Common myeloid progenitor, CD34-positive (primary cell): ENCODE measurements at regions not wholly inside any gene's neighbourhood (a gene's known extent, or its start where the extent isn't known, plus 50 kb on each side); places are given as distances from the start of the nearest gene placed in this dataset.
A peak's percentile ranks its signal among the peaks of the same experiment; 100 is the strongest.

Source experiments
- CTCF ChIA-PET: fragments of 350-600 bp; sonication (Branson Sonifier 250); formaldehyde crosslinking; loops from one replicate; lab custom pipeline; 2021; ENCODE audit warnings: antibody characterized with exemption; lab: Charles Lee
- POLR2A ChIA-PET: fragments of 350-600 bp; sonication (Branson Sonifier 250); formaldehyde crosslinking; loops from one replicate; lab custom pipeline; 2021; ENCODE audit warnings: antibody characterized with exemption; lab: Charles Lee
- DNase-seq, 3 donors: peaks; one replicate each; pipeline versions ENCODE4 v3.0.0 to v3.0.0-alpha.2; 2013
- H3K27ac ChIP-seq, 2 experiments: 1 replicate in 1 of 2; 2 replicates in 1 of 2; pipeline ENCODE4 v1.7.0; 2013; ENCODE audit warnings: inconsistent platforms in 2 of 2, low read length in 2 of 2, mild to moderate bottlenecking in 2 of 2, low read depth in 1 of 2, moderate library complexity in 1 of 2; ENCODE audit not compliant: severe bottlenecking in 2 of 2, insufficient read depth in 1 of 2, poor library complexity in 1 of 2
- H3K27me3 ChIP-seq, 5 experiments: replicated peaks in 2 of 5; 1 replicate in 3 of 5; 2 replicates in 2 of 5; pipeline versions ENCODE4 v1.6.1 to v1.7.0; 2013; ENCODE audit warnings: low read length in 4 of 5, mild to moderate bottlenecking in 2 of 5, moderate library complexity in 2 of 5, inconsistent platforms in 1 of 5; ENCODE audit not compliant: insufficient read depth in 5 of 5, control insufficient read depth in 4 of 5
- H3K36me3 ChIP-seq, 4 experiments: 1 replicate in 2 of 4; 2 replicates in 2 of 4; pipeline versions ENCODE4 v1.6.1 to v1.7.0; 2013; ENCODE audit warnings: low read length in 3 of 4, control low read depth in 1 of 4, mild to moderate bottlenecking in 1 of 4; ENCODE audit not compliant: control insufficient read depth in 4 of 4, insufficient read depth in 4 of 4
- H3K4me1 ChIP-seq, 4 experiments: 1 replicate in 3 of 4; 2 replicates in 1 of 4; pipeline versions ENCODE4 v1.6.1 to v1.7.1; 2013; ENCODE audit warnings: low read length in 3 of 4, mild to moderate bottlenecking in 3 of 4, control low read depth in 1 of 4, inconsistent platforms in 1 of 4, moderate library complexity in 1 of 4; ENCODE audit not compliant: control insufficient read depth in 4 of 4, insufficient read depth in 4 of 4; ENCODE audit errors: control extremely low read depth in 1 of 4
- H3K4me3 ChIP-seq, 7 experiments: 1 replicate in 4 of 7; 2 replicates in 3 of 7; pipeline versions ENCODE4 v1.5.1 to v1.7.0; 2013; ENCODE audit warnings: mild to moderate bottlenecking in 7 of 7, low read length in 6 of 7, moderate library complexity in 6 of 7, inconsistent platforms in 2 of 7, low read depth in 2 of 7, control low read depth in 1 of 7; ENCODE audit not compliant: insufficient read depth in 4 of 7, control insufficient read depth in 1 of 7; ENCODE audit errors: extremely low read depth in 1 of 7
- H3K9me3 ChIP-seq, 5 experiments: 1 replicate in 4 of 5; 2 replicates in 1 of 5; pipeline versions ENCODE4 v1.6.1 to v1.7.1; 2013; ENCODE audit warnings: low read length in 4 of 5, mild to moderate bottlenecking in 2 of 5, inconsistent platforms in 1 of 5, low read depth in 1 of 5, moderate library complexity in 1 of 5; ENCODE audit not compliant: control insufficient read depth in 4 of 5, insufficient read depth in 2 of 5; ENCODE audit errors: control extremely low read depth in 1 of 5
- WGBS: methylation state at CpG from one replicate; pipeline ENCODE4 v1.1.5; 2013; ENCODE audit not compliant: insufficient coverage; 5-methylcytosine and 5-hydroxymethylcytosine counted together

DNA sequence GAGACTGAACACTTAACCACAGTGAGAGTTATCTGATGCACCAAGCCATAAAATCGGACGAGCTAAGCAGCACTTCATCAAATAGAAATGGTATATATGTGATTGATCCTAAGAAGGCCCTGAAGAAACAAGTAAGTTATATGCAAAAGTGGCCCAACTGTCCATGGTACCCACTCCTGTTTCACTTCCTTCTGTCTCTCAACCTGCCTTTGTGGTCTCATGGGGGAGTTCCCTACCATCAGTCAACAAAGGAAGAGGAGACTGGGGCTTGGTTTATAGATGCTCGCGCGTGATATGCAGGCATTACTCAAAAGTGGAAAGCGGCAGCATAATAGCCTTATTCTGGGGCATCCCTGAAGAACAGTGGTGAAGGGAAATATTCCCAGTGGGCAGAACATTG lies 543.9 kb upstream of the ADGRL4 start:
- no peak for DNase-seq
- 97% methylated on average over 4 of the region's 6 CpGs for WGBS
- Histone ChIP-seq H3K36me3 (no peaks in the 10 kb centered on the region), H3K4me3 (no peak overlapping the region), H3K4me1 (no peaks in the 10 kb centered on the region), H3K9me3 (no peaks in the 10 kb centered on the region), H3K27ac (no peak overlapping the region), H3K27me3 (no peaks in the 10 kb centered on the region)
- ChIA-PET POLR2A (no interaction called here), CTCF (no interaction called here)

DNA sequence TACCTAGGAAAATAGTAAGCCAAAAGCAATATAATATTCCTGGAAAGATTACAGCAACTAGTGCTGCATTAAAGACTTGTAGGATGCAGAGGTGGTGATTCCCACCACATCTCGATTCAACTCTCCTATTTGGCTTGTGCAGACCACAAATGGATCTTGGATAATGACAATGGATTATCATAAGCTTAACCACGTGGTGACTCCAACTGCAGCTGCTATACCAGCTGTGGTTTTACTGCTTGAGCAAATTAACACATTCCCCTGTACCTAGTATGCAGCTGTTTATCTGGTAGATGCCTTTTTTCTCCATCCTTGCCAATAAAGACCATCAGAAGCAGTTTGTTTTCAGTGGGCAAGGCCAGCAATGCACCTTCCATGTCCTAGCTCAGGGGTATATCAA lies 542.7 kb upstream of the ADGRL4 start:
- WGBS, result 76% methylated on average over 2 of the region's 2 CpGs
- no peak for DNase-seq
- Histone ChIP-seq H3K27me3 (no peaks in the 10 kb centered on the region), H3K4me1 (no peaks in the 10 kb centered on the region), H3K36me3 (no peaks in the 10 kb centered on the region), H3K9me3 (no peaks in the 10 kb centered on the region), H3K27ac (no peak overlapping the region), H3K4me3 (no peak overlapping the region)
- POLR2A ChIA-PET, result no interaction called here
- CTCF ChIA-PET, result no interaction called here

DNA sequence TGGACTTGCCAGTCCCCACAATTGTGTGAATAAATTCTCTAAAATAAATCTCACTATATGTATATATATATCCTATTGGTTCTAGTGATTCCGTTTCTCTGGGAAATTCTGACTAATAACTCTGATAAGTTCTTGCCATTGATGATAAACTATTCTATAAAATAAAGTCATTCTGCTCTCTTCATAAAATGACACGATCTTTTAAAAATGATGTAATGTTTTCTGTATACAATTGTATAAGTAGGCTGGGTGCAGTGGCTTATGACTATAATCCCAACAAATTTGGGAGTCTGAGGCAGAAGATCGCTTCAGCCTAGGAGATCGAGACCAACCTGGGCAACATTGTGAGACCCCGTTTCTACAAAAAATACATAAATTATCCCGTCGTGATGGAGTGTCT lies 541.0 kb upstream of the ADGRL4 start:
- ChIA-PET CTCF (no interaction called here), POLR2A (no interaction called here)
- Histone ChIP-seq H3K4me1 (no peaks in the 10 kb centered on the region), H3K27ac (no peak overlapping the region), H3K36me3 (no peaks in the 10 kb centered on the region), H3K9me3 (no peaks in the 10 kb centered on the region), H3K27me3 (no peaks in the 10 kb centered on the region), H3K4me3 (no peak overlapping the region)
- WGBS, result 100% methylated on average over 1 of the region's 7 CpGs
- no peak for DNase-seq

GRCh38 chr1:79543394-79543793 lies 536.9 kb upstream of the ADGRL4 start:
- Histone ChIP-seq H3K27ac (no peak overlapping the region), H3K4me3 (no peak overlapping the region), H3K9me3 (no peaks in the 10 kb centered on the region), H3K27me3 (no peaks in the 10 kb centered on the region), H3K4me1 (no peaks in the 10 kb centered on the region), H3K36me3 (no peaks in the 10 kb centered on the region)
- ChIA-PET POLR2A (no interaction called here), CTCF (no interaction called here)
- 92% methylated on average over 2 of the region's 3 CpGs for WGBS
- no peak for DNase-seq

- POLR2A ChIA-PET, result no interaction called here
Observed at GRCh38 chr1:79539001-79539400, 532.5 kb upstream of the ADGRL4 start.

DNA sequence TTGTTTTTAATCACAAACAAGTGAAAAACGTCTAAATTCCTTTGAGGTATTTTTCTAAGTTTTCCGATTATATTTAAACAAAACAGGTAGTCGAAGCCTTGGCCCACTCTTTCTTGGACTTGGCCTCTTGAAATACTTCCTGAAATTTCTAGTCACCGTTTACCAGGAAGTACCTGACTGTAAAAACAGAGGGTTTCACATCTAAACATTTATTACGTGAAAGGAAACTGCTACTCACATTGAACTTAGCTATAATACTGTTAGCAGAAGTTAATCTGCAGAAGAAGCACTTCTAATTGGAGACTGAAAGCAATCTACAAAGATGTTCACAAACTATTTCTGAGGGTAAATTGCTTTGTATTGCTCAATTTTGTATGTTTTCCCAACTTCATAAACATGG lies 526.0 kb upstream of the ADGRL4 start:
- no peaks in the 10 kb centered on the region for H3K27me3 ChIP-seq
- 23% methylated on average over 4 of the region's 5 CpGs for WGBS
- peaks cover 0 to 5% (median 2%) of the 10 kb centered on the region in 4 experiments for H3K4me1 ChIP-seq
- H3K36me3 ChIP-seq, result no peaks in the 10 kb centered on the region
- ChIA-PET CTCF (no interaction called here), POLR2A (no interaction called here)
- no peak overlapping the region for H3K4me3 ChIP-seq
- H3K9me3 ChIP-seq, result no peaks in the 10 kb centered on the region
- H3K27ac ChIP-seq, result no peak overlapping the region
- DNase-seq, result peak in 1 of 3 donors; percentile 5

More at GRCh38 chr1:79539001-79539400, 532.5 kb upstream of the ADGRL4 start:
- Histone ChIP-seq H3K36me3 (no peaks in the 10 kb centered on the region), H3K4me3 (no peak overlapping the region), H3K27me3 (no peaks in the 10 kb centered on the region), H3K9me3 (no peaks in the 10 kb centered on the region), H3K27ac (no peak overlapping the region), H3K4me1 (no peaks in the 10 kb centered on the region)
- no peak for DNase-seq
- CTCF ChIA-PET, result no interaction called here

- 100% methylated on average over 1 of the region's 2 CpGs for WGBS
- no peak overlapping the region for H3K27ac ChIP-seq
- no peaks in the 10 kb centered on the region for H3K36me3 ChIP-seq
- ChIA-PET CTCF (no interaction called here), POLR2A (no interaction called here)
- H3K4me1 ChIP-seq, result peaks cover 0 to 5% (median 2%) of the 10 kb centered on the region in 4 experiments
- no peaks in the 10 kb centered on the region for H3K9me3 ChIP-seq
- no peak for DNase-seq
- no peak overlapping the region for H3K4me3 ChIP-seq
- no peaks in the 10 kb centered on the region for H3K27me3 ChIP-seq
Observed at GRCh38 chr1:79531790-79532189, 525.3 kb upstream of the ADGRL4 start.
